CD14-positive monocyte (primary cell): ENCODE measurements at regions not wholly inside any gene's neighbourhood (a gene's known extent, or its start where the extent isn't known, plus 50 kb on each side); places are given as distances from the start of the nearest gene placed in this dataset.

Experiments used
- DNase-seq, 3 donors: peaks; one replicate each; pipeline ENCODE4 v3.0.0-alpha.2; 2011 to 2022
- H2AFZ ChIP-seq: 2 replicates; pipeline ENCODE4 v1.6.0; 2012; ENCODE audit warnings: mild to moderate bottlenecking, low read depth, low read length, inconsistent platforms; ENCODE audit not compliant: insufficient read depth, poor library complexity, severe bottlenecking
- H3K27ac ChIP-seq, 2 donors: 1 replicate in 1 of 2; 2 replicates in 1 of 2; pipeline ENCODE4 v1.5.1; 2012 to 2013; ENCODE audit warnings: low read length in 2 of 2, control low read depth in 1 of 2, inconsistent platforms in 1 of 2, low read depth in 1 of 2, mild to moderate bottlenecking in 1 of 2
- H3K27me3 ChIP-seq, 2 donors: one replicate each; pipeline versions ENCODE4 v1.6.0 to v1.6.1; 2011 to 2013; ENCODE audit warnings: low read length in 2 of 2; ENCODE audit not compliant: control insufficient read depth in 2 of 2, insufficient read depth in 2 of 2
- H3K36me3 ChIP-seq, 2 donors: replicated peaks in 1 of 2; 1 replicate in 1 of 2; 2 replicates in 1 of 2; pipeline versions ENCODE4 v1.5.1 to v1.6.1; 2012 to 2013; ENCODE audit warnings: low read length in 2 of 2, control low read depth in 1 of 2, inconsistent platforms in 1 of 2, mild to moderate bottlenecking in 1 of 2; ENCODE audit not compliant: insufficient read depth in 2 of 2, control insufficient read depth in 1 of 2
- H3K4me1 ChIP-seq, 2 donors: 1 replicate in 1 of 2; 2 replicates in 1 of 2; pipeline versions ENCODE4 v1.5.1 to v1.6.1; 2012 to 2013; ENCODE audit warnings: low read length in 2 of 2, control low read depth in 1 of 2, inconsistent platforms in 1 of 2, mild to moderate bottlenecking in 1 of 2, moderate library complexity in 1 of 2; ENCODE audit not compliant: insufficient read depth in 2 of 2, control insufficient read depth in 1 of 2
- H3K4me2 ChIP-seq: replicated peaks from 2 replicates; pipeline ENCODE3; 2012; ENCODE audit warnings: low read length, moderate library complexity, mild to moderate bottlenecking; ENCODE audit not compliant: poor library complexity, severe bottlenecking; ENCODE audit errors: extremely low read depth
- H3K4me3 ChIP-seq, 3 experiments: fragments of 200-600 bp in 1 of 3; sonication (generic) in 1 of 3; replicated peaks in 1 of 3; 1 replicate in 2 of 3; 2 replicates in 1 of 3; pipeline ENCODE4 v1.5.1; 2011 to 2013; ENCODE audit warnings: low read length in 3 of 3, mild to moderate bottlenecking in 3 of 3, control low read depth in 2 of 3, low read depth in 2 of 3, inconsistent platforms in 1 of 3, moderate library complexity in 1 of 3
- H3K79me2 ChIP-seq: 2 replicates; pipeline ENCODE4 v1.6.0; 2012; ENCODE audit warnings: mild to moderate bottlenecking, control low read depth, inconsistent platforms, low read length, moderate library complexity; ENCODE audit not compliant: insufficient read depth
- H3K9ac ChIP-seq: 2 replicates; pipeline ENCODE4 v1.6.0; 2017; ENCODE audit warnings: low read length, mild to moderate bottlenecking; ENCODE audit not compliant: insufficient read depth, poor library complexity, severe bottlenecking
- H3K9me3 ChIP-seq, 2 donors: replicated peaks in 1 of 2; 1 replicate in 1 of 2; 2 replicates in 1 of 2; pipeline versions ENCODE4 v1.5.1 to v1.6.1; 2012 to 2013; ENCODE audit warnings: low read length in 2 of 2, control low read depth in 1 of 2; ENCODE audit not compliant: control insufficient read depth in 1 of 2, insufficient read depth in 1 of 2
- H4K20me1 ChIP-seq: 2 replicates; pipeline ENCODE4 v1.6.0; 2012; ENCODE audit warnings: mild to moderate bottlenecking, low read length, control low read depth, moderate library complexity; ENCODE audit not compliant: insufficient read depth
- H3K27ac Mint-ChIP-seq, 7 donors: one replicate each; pipeline ENCODE4 v1.8.0; 2020; ENCODE audit warnings: mild to moderate bottlenecking in 7 of 7, mixed read lengths in 7 of 7, moderate library complexity in 6 of 7, inconsistent platforms in 2 of 7
- H3K27me3 Mint-ChIP-seq, 3 donors: one replicate each; pipeline ENCODE4 v1.8.0; 2021 to 2022; ENCODE audit warnings: low read depth in 3 of 3, mild to moderate bottlenecking in 3 of 3, mixed read lengths in 3 of 3, moderate library complexity in 3 of 3, inconsistent platforms in 1 of 3
- H3K36me3 Mint-ChIP-seq, 2 donors: one replicate each; pipeline ENCODE4 v1.8.0; 2020; ENCODE audit warnings: mixed read lengths in 2 of 2, inconsistent platforms in 1 of 2, mild to moderate bottlenecking in 1 of 2
- H3K4me1 Mint-ChIP-seq: one replicate; pipeline ENCODE4 v1.8.0; 2020; ENCODE audit warnings: mild to moderate bottlenecking, mixed read lengths
- H3K4me3 Mint-ChIP-seq, 2 donors: one replicate each; pipeline ENCODE4 v1.8.0; 2020; ENCODE audit warnings: mild to moderate bottlenecking in 2 of 2, mixed read lengths in 2 of 2, moderate library complexity in 1 of 2
- H3K9me3 Mint-ChIP-seq, 7 donors: one replicate each; pipeline ENCODE4 v1.8.0; 2020 to 2022; ENCODE audit warnings: mixed read lengths in 7 of 7, mild to moderate bottlenecking in 6 of 7, moderate library complexity in 6 of 7, inconsistent platforms in 2 of 7
- WGBS: methylation state at CpG from one replicate; pipeline ENCODE4 v1.1.5; 2013; ENCODE audit warnings: missing lambda C conversion rate; ENCODE audit not compliant: insufficient coverage; 5-methylcytosine and 5-hydroxymethylcytosine counted together
- intact Hi-C, 2 donors: fragments of 100-400 bp; cut with micrococcal nuclease; formaldehyde crosslinking; loops; one replicate each; pipeline versions ENCODE4 v1.15.0 to v1.15.1; 2023
- TF ChIP-seq, protein P1 (sequence below): fragments of 200-600 bp; IDR thresholded peaks from one replicate; pipeline ENCODE4 v1.8.0; 2022; ENCODE audit warnings: antibody characterized with exemption, mild to moderate bottlenecking

DNA sequence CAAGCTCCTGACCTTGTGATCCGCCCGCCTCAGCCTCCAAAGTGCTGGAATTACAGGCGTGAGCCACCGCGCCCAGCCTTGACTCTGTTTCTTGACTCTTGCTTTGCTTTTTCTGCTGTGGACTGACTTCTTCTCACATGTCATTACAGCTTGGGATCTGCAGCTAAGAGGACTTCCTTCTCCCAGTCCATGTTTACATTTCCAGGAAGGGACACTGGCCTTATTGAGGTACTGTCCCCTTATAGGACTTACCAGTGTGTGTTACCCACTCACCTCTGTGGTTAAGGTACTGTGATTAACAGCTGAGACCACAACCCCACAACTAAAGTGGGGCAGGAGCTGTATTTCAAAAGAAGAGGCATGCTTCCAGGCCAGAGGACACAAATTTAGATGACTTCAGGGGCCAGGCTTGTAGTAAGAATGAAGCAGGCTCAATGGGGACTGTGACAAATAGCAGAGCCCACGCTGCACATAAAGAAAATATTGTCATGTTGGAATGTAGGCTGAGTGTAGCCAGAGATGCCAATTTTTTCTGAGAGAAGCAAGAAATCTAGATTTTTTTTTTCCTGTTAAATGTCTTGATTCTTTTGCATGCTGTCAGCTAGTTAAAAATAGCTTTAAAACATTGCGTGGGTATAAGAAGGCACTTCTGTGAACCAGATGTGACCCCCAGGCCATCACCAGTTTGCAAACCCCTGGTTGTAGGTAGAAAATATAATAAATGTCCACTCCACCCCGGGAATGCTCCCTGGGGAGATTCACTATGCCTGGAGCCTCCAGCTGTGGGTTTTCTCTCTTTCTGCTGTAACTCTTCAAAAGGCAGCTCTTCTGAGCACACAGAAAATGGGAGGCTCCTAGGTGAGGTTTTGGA lies 75.0 kb downstream of the PTPDC1 start:
- Histone ChIP-seq H3K9me3 (no peaks in the 10 kb centered on the region), H2AFZ (no peak overlapping the region), H3K27ac (no peak overlapping the region), H3K4me1 (peaks cover 18% of the 10 kb centered on the region in 2 donors), H3K79me2 (no peaks in the 10 kb centered on the region), H3K9ac (no peak overlapping the region), H3K4me3 (no peak overlapping the region), H3K4me2 (no peak overlapping the region), H3K27me3 (no peaks in the 10 kb centered on the region), H3K36me3 (no peaks in the 10 kb centered on the region), H4K20me1 (no peaks in the 10 kb centered on the region)
- intact Hi-C loops: no loop called here
- no peaks in the 10 kb centered on the region for H3K36me3 Mint-ChIP-seq
- WGBS: 95% methylated on average over 6 of the region's 8 CpGs
- H3K27ac Mint-ChIP-seq: peak overlapping the region in 1 of 7 donors; percentile 48
- DNase-seq: no peak
- TF ChIP-seq, protein P1, sequence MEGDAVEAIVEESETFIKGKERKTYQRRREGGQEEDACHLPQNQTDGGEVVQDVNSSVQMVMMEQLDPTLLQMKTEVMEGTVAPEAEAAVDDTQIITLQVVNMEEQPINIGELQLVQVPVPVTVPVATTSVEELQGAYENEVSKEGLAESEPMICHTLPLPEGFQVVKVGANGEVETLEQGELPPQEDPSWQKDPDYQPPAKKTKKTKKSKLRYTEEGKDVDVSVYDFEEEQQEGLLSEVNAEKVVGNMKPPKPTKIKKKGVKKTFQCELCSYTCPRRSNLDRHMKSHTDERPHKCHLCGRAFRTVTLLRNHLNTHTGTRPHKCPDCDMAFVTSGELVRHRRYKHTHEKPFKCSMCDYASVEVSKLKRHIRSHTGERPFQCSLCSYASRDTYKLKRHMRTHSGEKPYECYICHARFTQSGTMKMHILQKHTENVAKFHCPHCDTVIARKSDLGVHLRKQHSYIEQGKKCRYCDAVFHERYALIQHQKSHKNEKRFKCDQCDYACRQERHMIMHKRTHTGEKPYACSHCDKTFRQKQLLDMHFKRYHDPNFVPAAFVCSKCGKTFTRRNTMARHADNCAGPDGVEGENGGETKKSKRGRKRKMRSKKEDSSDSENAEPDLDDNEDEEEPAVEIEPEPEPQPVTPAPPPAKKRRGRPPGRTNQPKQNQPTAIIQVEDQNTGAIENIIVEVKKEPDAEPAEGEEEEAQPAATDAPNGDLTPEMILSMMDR: no peak
- peaks cover 20% of the 10 kb centered on the region for H3K4me1 Mint-ChIP-seq
- H3K9me3 Mint-ChIP-seq: peaks cover 0 to 3% (median 0%) of the 10 kb centered on the region in 7 donors
- H3K4me3 Mint-ChIP-seq: no peak overlapping the region
- H3K27me3 Mint-ChIP-seq: peaks cover 0 to 2% (median 0%) of the 10 kb centered on the region in 3 donors

GRCh38 chr9:94160594-94161501 lies 76.6 kb downstream of the PTPDC1 start:
- DNase-seq: no peak
- Mint-ChIP-seq H3K4me3 (no peak overlapping the region), H3K27me3 (peaks cover 0 to 3% (median 0%) of the 10 kb centered on the region in 3 donors), H3K4me1 (peaks cover 30% of the 10 kb centered on the region), H3K27ac (peak overlapping the region in 1 of 7 donors; percentile 14), H3K36me3 (no peaks in the 10 kb centered on the region), H3K9me3 (peaks cover 0 to 3% (median 0%) of the 10 kb centered on the region in 7 donors)
- H4K20me1 ChIP-seq: no peaks in the 10 kb centered on the region
- 91% methylated on average over 10 of the region's 11 CpGs for WGBS
- H3K27ac ChIP-seq: no peak overlapping the region
- no peak overlapping the region for H2AFZ ChIP-seq
- TF ChIP-seq, protein P1: no peak
- intact Hi-C loops: loop anchor here in 1 of 2 donors (10.0 kb wide), 2 partner anchors 94 to 1046 kb away; partner anchors contain the start of gene ZNF169
- H3K27me3 ChIP-seq: no peaks in the 10 kb centered on the region
- peaks cover 24 to 27% of the 10 kb centered on the region in 2 donors for H3K4me1 ChIP-seq
- H3K9ac ChIP-seq: no peak overlapping the region
- no peak overlapping the region for H3K4me3 ChIP-seq
- peaks cover 3% of the 10 kb centered on the region for H3K79me2 ChIP-seq
- H3K9me3 ChIP-seq: no peaks in the 10 kb centered on the region
- H3K36me3 ChIP-seq: no peaks in the 10 kb centered on the region
- no peak overlapping the region for H3K4me2 ChIP-seq
